GM19455 (cell line): ENCODE measurements at regions not wholly inside any gene's neighbourhood (a gene's known extent, or its start where the extent isn't known, plus 50 kb on each side); places are given as distances from the start of the nearest gene placed in this dataset.

Experiments
- ATAC-seq: cut with Tn5 transposase; IDR thresholded peaks from one replicate; pipeline ENCODE4 v1.9.1; 2021; ENCODE audit not compliant: unreplicated experiment

DNA sequence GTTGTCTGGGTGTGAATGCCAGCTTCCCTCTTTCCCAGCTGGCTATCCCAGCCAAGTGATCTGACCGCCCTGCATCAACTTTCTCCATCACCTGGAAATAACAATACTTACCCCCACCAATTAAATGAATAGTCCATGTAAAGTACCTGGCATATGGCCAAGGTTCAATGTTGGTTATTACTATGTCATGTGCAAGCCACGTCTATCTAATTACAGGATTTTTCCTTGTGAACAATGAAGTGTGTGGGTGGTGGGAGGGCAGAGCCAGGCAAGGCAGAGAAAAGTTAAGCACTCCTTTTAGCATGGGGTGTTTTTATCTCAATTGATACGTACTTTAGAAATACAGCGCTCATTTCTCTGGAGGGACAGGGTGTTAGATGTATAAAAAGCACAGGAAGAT lies 121.1 kb downstream of the NHLRC3 start:
- no peak for ATAC-seq

DNA sequence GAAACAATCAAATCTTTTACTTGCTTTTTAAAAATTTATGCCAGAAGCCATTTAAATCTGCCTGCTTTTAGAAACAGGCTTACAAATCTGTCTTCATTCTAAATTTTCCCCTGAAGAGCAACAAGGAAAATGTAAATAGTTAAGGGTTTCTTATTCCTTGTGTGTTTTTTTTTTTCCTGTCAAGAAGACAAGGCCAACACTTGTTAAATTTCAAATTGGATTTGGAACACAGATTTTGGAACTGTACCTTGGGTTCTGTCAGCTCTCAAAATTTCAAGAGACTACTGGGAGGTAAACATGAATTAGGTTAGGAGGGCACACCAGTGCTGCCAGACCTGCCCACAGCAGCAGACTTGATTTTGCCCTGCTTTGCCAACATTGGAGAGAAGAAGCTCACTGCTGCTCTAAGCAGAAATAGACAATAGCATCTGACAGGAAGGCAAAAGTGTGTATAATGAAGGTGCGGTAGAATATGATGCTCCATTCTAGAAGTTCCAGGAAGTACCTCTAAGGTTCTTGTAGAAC lies 121.7 kb downstream of the NHLRC3 start:
- no peak for ATAC-seq

DNA sequence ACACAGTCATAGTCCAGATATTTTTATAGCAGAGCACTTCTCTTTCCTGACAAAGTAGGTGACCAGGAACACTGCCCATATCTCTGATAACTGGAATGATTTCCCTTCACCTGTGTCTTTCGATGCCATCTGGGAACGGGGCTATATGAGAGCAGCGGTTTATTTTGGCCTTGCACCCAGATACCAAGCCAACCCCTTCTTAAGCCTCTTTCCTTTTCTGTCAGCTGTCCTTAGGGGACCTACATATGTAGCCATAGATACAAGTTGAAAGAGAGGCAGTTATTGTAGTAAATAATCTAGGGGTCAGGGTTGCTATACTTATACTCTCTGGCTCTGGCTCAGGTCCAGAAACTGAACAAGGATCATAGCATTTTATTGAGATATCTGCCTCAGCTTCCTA lies 128.8 kb downstream of the NHLRC3 start:
- no peak for ATAC-seq

DNA sequence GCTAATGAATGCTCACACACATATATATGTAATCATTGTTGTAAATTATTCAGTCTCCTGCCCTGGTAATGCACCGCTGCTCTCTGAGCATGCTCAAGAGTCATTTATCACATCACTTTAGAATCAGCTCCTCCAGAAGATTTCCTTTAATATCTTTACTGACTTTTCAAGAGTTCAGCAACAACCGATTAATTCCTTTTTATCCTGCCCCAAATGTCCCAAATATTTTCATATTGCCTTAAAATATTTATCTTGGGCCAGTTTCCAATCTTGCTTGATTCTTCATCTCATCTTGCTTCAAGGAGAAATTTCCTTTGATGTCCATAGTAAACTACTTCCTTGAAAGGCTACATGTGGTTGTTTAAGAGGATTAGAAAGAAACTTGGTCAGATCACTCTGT lies 132.5 kb downstream of the NHLRC3 start:
- no peak for ATAC-seq

DNA sequence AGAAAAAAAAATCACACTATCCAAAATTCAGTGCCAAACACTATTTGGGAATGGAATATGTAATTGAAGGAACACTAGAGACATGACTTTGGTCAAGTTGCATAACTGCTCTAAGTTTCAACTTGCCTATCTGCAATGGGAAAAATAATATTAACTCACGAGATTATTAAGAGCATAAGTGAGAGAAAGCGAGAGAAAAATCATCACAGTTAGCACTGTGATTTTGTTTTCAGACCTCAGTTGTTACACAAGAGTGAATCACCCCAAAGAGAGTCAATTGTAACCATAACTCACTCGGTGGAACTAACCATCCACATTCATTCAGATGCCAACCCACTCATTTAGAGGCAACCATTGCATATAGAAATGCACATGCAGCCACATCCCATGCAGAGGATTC lies 147.1 kb downstream of the NHLRC3 start:
- no peak for ATAC-seq

DNA sequence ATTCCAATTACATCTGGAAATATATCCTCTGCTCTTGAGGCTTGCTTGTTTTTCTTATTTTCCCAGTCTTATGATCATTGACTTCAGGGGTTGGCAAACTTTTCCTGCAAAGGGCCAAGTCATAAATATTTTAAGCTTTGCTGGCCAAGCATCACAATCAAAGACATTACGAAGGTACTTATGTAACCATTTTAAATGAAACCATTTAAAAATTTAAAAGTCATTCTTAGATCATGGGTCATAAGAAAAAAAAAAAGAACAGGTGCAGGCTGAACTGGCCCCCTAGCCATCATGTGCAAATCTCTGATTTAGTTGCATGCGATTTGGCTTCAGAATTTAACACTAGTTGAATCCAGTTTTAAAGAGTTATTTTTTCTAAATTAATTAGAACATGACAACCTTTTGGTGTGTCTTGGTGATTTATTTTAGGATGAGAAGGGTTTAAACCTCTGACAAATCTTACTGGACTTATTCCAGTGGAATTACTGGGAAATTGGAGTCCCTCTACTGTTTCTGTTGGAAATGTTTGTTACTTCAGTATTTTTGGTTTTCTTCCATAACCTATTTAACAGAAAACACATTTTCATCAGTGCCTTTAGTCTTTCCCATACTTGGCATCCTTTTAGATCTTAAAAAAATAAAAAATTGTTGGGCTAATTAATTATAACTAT lies 148.1 kb downstream of the NHLRC3 start:
- ATAC-seq = no peak

DNA sequence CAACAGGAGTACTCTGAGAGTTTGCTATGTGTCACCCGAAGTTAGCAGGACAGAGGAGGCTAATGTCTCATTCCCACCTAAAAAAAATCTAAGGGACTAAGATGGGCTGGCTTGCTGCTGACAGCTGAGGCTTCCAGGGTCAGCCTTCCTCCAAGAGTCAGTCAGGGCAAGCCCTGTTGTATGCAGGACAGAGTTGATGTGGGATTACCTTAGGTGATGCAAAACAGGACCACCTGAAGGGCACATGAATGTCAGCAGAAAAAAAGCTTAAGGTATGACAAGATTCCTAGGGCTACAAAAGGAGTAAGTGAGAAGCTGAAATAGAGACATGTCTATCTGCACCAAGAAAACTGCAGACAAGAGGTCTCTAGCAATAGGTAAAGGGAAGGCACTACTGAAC lies 151.5 kb downstream of the NHLRC3 start:
- ATAC-seq = no peak

DNA sequence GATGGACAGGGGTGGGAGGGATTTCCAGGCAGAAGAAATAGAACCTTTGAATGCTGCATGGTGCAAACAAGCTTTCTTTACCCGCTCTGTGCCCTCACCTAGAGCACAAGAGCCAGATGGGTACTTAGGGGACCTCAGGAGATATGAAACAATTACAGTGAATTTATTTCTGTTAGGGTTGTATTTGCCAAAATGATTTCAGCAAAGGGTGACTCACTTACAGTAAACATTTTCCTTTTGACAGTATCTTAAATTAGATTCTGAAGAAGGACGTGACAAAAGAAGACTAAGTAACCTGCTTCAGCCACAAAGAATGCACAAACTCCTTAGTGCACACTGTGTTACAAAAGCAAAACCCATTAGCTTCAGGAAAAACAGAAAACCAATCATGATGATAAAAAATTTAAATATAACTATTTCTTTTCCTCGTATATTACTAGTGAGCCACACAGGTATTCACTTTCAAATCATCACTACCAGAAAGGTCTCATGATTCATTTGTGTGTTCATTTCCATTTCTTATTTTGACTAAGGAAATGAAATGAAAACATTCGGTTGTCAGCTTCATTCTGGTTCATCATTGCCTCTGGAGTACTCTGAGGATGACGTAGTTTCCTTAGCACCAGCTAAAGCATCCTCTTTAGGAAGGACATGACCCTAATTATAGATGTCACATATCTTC lies 158.8 kb downstream of the NHLRC3 start:
- ATAC-seq = no peak

DNA sequence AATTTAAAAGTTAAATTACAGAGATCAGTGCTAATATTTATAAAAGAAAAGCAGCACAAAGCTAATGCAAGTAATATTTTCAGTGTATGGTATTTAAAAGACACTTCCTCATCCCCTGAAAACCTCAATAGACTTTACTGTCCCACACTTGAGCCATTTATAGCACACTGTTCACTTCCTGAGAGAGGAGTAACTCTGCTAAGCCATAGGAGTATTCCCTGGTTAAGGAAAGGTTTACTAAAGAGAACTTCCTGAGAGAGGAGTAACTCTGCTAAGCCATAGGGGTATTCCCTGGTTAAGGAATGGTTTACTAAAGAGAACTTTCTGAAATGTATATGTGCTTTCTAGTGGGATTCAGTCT lies 159.4 kb downstream of the NHLRC3 start:
- ATAC-seq = no peak

DNA sequence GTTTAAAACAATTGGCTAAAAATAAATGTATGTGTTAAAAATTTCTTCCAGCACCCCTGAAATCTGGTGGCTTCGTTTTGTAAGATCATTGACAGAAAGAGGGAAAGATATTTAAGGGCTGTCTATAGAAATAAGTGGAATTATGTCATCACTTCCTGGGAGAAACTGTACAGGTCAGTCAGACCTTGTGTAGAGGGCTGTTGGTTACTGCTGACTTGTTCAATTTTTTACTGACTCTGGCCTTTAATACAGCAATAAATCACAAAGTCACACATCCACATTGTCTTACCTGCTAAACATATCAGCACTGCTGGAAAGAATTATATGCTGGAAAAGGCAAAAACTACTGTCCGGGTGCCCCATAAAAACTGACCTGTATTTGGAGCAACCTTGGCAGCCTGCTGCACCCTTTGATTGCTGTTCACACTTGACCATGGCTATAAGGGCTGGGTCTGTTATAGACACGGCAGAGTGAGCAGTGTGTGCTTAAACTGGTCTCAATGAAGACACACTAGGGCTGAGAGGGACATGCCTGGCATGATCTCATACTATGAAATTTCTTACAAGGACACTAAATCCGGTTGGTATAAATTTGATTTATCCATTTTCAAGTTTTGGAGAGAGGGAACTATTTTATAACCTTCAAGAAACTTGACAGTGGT lies 162.1 kb downstream of the NHLRC3 start:
- ATAC-seq = no peak

DNA sequence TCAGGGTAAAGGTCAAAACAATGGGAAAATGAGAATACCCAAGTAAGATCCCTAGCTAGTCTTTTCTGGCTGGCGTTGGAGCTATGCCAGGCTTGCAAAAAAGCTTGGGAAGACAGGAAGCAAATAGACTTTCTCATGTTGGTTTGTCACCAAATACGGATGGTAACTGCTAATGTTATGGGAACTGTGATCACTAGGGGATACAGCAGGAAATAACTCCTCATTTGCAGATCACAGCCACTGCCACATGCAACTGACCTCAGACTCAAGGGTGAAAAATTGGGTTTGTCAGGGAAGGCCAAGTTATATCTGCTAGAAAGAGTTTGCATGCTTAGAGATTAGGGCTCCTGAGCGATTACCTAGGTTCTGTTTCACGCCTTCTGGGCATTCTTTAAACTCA lies 162.9 kb downstream of the NHLRC3 start:
- no peak for ATAC-seq

DNA sequence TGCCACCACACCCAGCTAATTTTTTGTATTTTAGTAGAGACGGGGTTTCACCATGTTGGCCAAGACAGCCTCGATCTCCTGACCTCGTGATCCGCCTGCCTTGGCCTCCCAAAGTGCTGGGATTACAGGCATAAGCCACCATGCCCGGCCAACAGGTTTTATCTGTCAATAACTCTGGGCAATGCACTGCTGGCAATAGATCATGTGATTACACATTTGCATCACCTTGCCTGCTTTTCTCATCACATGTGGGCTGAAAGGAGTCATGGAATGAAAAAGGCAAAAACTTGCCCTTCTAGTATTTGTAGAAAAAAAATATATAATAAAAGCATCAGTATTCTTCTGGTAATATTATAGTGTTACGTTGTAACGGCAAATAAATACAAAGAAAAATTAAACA lies 164.5 kb downstream of the NHLRC3 start:
- no peak for ATAC-seq

DNA sequence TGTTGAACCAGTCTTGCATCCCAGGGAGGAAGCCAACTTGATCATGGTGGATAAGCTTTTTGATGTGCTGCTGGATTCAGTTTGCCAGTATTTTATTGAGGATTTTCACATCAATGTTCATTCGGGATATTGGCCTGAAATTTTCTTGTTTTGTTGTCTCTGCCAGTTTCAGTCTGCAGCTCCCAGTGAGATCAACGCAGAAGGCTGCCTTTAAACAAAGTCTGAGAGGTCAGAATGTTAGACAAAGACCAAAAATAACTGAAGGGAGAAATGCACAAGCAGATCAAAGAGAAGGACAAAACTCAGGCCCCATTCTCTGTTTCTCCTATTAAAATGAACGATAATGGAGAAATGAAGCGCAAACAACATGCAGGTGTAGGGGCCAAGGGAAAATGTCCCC lies 170.4 kb downstream of the NHLRC3 start:
- ATAC-seq = no peak

DNA sequence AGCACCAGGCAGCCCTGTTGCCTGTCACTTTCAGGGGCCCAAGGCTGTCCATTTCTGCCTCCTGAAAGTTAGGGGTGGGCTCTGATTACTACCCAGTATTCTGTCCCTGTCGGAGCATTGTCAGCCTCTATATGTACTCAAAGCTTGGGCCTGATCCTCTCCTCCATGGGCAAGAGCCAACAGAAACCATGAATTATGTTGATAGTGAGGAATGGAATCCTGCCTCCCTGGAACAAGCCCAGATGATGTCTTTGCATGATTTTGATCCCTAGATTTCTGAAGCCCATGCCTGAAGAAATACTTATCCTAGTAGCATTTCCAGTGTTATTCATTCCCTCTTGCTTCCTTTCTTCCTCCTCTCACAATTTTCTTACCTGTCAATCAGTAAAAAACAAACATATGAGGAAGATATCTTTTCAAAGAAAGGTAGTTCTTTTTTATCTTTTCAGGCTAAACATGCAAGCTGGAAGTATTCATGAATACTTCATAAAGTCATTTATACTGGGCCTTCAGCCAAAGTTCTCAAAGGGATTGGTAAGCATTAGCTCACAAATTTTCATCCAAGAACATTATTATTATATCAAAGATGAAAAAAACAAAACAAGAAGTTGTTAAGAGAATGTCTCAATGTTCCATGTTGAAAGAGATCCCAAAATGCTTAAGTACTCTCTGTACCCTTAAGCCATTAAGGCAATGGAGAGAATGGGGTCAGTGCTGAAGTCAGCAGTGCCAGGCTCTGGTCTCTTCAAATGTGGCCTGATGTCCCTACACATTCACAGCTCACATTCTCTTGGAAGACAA lies 171.7 kb downstream of the NHLRC3 start:
- no peak for ATAC-seq

DNA sequence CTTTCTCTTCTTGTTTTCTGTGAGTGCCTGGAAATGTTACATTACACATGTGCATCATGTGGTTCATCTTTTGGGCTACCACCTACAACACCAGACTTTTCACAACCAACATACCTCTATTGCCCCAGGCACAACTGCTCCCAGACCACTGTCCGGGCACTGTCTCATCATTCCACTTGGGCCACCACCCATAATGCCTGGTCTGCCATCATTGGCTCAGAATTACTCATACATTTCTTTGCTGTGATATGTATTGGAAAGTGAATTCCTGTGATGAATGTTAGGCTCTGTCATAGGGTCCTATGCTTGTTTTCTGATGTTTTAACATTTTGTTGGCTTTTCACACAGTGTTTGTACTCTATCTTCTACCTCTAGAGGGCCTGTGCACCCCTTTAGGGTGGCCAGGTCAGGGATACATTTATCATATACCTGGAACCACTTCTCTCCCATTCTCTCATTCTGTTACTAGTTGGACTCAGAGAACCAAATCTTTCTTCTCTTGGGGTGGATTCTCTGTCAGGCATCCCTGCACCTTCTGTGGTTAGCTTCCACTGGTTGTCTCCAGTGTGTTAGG lies 172.8 kb downstream of the NHLRC3 start:
- ATAC-seq = no peak

DNA sequence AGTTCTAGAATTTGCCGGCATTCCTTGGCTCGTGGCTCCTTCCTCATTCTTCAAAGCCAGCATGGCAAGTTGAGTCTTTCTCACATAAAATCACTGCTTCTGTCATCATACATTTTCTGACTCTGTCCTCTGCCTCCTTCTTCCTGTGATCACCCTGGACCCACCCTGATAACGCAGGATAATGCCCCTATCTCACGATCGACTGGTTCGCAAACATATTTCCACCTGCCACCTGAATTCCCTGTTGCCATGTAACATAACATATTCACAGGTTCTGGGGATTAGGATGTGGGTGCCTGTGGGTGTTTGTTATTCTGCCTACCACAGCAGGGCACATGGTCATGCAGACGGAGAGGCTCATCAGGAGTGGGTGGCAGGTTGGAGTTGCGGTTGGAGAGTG lies 177.7 kb downstream of the NHLRC3 start:
- ATAC-seq = no peak

DNA sequence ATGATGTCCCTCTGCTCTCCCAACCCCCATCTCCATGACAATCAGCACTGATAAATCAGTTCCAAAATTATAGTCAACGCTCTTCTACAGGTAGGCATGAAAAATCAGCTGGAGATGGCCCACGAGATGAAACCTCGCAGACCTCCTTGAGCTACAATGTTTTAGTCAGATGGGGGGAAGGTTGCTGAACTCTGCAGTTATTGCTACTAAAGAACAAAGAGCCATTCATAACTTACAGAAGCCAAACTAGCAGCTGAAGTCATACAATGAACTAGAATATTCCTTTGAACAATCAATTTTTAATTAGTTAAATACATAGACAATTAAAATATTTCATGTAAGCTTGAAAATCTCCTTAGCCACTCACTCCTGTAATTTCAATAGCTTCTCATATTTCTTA lies 179.2 kb downstream of the NHLRC3 start:
- no peak for ATAC-seq

DNA sequence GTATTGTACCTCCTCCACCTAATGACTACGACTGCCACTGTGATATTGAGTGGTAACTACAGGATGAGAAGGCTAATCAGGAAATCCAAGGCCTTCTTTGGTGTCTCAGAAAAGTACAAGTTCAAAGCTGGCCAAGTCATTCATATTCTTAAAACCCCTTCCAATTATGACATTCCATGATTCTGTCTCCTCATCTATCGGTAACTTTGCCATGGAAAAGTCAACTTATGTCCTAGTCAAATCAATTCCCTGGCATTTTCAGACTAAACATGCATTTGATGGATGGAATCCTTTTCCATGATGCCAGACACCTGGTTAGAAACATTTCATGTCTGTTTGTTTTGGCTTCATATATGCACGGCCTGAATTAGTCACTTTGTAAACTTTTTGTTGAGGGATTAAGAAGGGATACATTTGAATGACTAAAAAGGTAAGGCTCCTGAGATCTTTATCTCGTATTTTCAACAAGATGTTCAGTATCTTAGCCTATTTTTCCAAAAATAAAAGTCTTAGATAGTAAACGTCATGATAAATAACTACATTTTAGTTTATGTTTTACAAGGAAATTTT lies 186.5 kb downstream of the NHLRC3 start:
- no peak for ATAC-seq

DNA sequence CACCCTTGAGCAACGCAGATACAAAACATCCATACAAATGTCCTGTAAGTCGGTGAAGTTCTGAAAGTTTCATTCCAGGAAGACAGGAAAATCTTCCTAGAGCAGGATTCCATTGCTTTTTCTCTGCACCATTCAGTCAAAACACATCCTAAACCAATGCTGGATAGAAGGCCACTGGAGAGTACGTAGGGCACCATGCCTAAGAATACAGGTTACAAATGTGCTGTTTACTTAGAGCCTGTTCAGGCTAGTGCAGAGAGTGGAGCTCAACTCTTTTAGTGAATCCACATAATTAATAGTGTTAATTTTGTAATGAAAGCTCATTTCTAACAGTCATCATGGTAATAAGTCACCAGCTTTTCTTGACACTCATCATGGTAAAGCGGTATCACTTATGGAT lies 187.6 kb downstream of the NHLRC3 start:
- no peak for ATAC-seq

DNA sequence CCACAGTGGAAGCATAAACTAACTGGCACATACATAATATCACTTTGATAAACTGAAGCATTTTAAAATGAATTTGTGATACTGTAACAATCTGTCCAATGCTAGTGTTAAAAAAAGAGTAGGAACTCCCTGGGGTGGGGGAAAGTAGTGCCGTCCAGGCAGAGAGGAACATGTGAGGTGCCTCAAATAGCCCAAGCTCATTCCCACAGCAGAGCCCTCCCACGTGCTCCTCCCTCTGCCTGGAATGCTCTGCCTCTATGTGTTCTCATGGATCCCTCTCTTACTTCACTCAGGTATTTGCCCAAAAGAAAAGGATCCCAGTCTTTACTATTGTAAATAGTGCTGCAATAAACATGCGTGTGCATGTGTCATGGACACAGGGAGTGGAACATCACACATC lies 188.1 kb downstream of the NHLRC3 start:
- no peak for ATAC-seq
